ENCODE measurements at regions not wholly inside any gene's neighbourhood (a gene's known extent, or its start where the extent isn't known, plus 50 kb on each side); places are given as distances from the start of the nearest gene placed in this dataset.

DNA sequence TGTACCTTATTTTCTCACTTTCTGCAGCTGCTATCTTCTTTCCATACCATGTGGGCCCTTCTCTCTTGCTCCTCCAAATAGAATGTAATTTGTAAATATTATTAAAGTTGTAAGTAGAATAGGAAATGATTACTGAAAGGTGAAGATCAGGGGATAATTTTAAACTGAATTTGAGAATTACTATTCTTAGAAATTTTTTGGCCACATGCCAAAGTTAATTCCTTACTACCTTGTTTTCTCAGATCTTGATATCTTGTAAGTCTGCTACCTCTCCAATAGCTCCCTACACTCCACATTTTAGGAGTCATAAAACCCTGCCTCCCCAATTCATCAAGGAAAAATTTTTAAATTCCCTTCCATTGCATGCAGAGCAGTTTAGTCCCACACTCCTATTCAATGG lies 442.7 kb downstream of the SATB2 start:
- DNase-seq (ENCODE audit: extremely low read depth in 1 of 4, low spot score in 3 of 4): no peak
- Histone ChIP-seq H3K9ac (ENCODE audit: insufficient read depth in 1 of 2, low read depth in 2 of 2, low read length in 2 of 2) (no peak overlapping the region), H3K36me3 (ENCODE audit: control insufficient read depth, insufficient read depth, low read length) (no peaks in the 10 kb centered on the region), H3K4me2 (ENCODE audit: insufficient read depth, low read length) (no peak overlapping the region), H2AFZ (ENCODE audit: low read depth, low read length) (no peak overlapping the region), H3K27ac (ENCODE audit: extremely low read depth, low read depth, low read length) (no peak overlapping the region), H3K9me1 (ENCODE audit: control insufficient read depth, insufficient read depth, low read length) (no peaks in the 10 kb centered on the region), H3K4me3 (no peak overlapping the region), H3K27me3 (ENCODE audit: control insufficient read depth in 2 of 2, insufficient read depth in 2 of 2, low read length in 2 of 2) (no peaks in the 10 kb centered on the region), H3K4me1 (replicated peaks in 1 of 2; ENCODE audit: control insufficient read depth in 2 of 2, insufficient read depth in 2 of 2, low read length in 2 of 2) (no peaks in the 10 kb centered on the region), H3K79me2 (ENCODE audit: control insufficient read depth, insufficient read depth, low read length) (no peaks in the 10 kb centered on the region), H3K9me3 (replicated peaks; ENCODE audit: control insufficient read depth, insufficient read depth, low read depth, low read length) (no peaks in the 10 kb centered on the region), H4K20me1 (replicated peaks; ENCODE audit: control insufficient read depth, insufficient read depth, low read length) (no peaks in the 10 kb centered on the region)
- ATAC-seq: no peak
- ChIA-PET CTCF (ENCODE audit: low intra/inter-chr PET ratio) (no interaction called here), POLR2A (no interaction called here)
- in situ Hi-C loops (cut with MboI) (no loop called here), intact Hi-C loops (cut with micrococcal nuclease) (no loop called here)
- BruUV-seq (replicated peaks): no TSS peak
- FAIRE-seq: no peak
- no peak for TF ChIP-seq BRF1 (IDR thresholded peaks at IDR 0.05; ENCODE audit: borderline replicate concordance, extremely low read depth, insufficient read length)
- TF ChIP-seq ZNF124 (CRISPR knock-in tag; IDR thresholded peaks at IDR 0.05): no peak
- TF ChIP-seq NFIC (IDR thresholded peaks at IDR 0.05): peak; percentile 75
- TF ChIP-seq HMG20B (CRISPR knock-in tag; IDR thresholded peaks at IDR 0.05): no peak
- TF ChIP-seq, protein P1, sequence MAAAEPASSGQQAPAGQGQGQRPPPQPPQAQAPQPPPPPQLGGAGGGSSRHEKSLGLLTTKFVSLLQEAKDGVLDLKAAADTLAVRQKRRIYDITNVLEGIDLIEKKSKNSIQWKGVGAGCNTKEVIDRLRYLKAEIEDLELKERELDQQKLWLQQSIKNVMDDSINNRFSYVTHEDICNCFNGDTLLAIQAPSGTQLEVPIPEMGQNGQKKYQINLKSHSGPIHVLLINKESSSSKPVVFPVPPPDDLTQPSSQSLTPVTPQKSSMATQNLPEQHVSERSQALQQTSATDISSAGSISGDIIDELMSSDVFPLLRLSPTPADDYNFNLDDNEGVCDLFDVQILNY (CRISPR knock-in tag; IDR thresholded peaks at IDR 0.05): no peak
- TF ChIP-seq, protein P2, sequence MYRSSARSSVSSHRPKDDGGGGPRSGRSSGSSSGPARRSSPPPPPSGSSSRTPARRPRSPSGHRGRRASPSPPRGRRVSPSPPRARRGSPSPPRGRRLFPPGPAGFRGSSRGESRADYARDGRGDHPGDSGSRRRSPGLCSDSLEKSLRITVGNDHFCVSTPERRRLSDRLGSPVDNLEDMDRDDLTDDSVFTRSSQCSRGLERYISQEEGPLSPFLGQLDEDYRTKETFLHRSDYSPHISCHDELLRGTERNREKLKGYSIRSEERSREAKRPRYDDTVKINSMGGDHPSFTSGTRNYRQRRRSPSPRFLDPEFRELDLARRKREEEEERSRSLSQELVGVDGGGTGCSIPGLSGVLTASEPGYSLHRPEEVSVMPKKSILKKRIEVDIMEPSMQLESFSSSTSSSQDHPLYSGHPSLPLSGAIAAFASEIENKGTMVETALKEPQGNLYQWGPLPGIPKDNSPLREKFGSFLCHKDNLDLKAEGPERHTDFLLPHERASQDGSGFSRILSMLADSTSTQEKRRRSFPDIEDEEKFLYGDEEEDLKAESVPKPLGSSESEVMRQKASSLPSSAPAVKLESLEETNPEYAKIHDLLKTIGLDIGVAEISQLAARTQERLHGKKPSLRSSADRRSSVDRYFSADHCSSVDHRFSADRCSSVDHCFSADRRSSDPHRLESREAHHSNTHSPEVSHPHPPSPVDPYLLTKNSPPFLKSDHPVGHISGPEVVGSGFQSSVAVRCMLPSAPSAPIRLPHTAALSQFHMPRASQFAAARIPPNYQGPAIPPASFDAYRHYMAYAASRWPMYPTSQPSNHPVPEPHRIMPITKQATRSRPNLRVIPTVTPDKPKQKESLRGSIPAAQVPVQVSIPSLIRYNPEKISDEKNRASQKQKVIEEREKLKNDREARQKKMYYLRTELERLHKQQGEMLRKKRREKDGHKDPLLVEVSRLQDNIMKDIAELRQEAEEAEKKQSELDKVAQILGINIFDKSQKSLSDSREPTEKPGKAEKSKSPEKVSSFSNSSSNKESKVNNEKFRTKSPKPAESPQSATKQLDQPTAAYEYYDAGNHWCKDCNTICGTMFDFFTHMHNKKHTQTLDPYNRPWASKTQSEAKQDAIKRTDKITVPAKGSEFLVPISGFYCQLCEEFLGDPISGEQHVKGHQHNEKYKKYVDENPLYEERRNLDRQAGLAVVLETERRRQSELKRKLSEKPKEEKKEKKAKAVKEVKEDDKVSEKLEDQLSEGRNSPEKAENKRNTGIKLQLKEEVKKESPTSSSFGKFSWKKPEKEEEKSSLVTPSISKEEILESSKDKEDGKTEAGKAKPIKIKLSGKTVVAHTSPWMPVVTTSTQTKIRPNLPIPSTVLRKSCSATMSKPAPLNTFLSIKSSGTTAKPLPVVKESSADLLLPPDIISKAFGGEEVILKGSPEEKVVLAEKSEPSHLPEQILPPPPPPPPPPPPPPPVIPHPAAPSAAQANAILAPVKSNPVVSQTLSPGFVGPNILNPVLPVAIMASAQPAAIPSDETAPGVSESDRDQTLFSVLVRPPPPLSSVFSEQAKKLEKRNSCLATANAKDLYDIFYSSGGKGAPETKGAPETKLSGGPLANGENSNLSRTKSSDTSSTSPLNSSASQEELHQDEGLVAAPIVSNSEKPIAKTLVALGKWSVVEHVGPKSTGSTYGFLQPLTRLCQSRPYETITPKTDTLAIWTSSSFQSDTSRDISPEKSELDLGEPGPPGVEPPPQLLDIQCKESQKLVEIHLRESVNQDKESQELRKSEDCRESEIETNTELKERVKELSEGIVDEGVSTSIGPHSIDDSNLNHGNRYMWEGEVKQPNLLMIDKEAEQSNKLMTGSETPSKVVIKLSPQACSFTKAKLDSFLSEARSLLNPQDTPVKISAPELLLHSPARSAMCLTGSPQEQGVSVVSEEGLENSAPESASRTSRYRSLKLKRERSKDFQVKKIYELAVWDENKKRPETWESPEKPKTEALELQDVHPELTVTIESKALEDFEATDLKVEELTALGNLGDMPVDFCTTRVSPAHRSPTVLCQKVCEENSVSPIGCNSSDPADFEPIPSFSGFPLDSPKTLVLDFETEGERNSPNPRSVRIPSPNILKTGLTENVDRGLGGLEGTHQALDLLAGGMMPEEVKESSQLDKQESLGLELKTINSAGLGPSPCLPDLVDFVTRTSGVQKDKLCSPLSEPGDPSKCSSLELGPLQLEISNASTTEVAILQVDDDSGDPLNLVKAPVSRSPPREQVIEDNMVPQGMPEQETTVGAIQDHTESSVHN (IDR thresholded peaks at IDR 0.05; ENCODE audit: borderline replicate concordance in 1 of 2, low read depth in 1 of 2): no peak
- TF ChIP-seq BDP1 (IDR thresholded peaks at IDR 0.05; ENCODE audit: insufficient read depth, insufficient read length): no peak
